GM19467 (cell line): ENCODE measurements at regions not wholly inside any gene's neighbourhood (a gene's known extent, or its start where the extent isn't known, plus 50 kb on each side); places are given as distances from the start of the nearest gene placed in this dataset.

ENCODE experiments used
- ATAC-seq: cut with Tn5 transposase; IDR thresholded peaks from one replicate; pipeline ENCODE4 v1.9.1; 2021; ENCODE audit warnings: mild to moderate bottlenecking, moderate library complexity; ENCODE audit not compliant: unreplicated experiment

DNA sequence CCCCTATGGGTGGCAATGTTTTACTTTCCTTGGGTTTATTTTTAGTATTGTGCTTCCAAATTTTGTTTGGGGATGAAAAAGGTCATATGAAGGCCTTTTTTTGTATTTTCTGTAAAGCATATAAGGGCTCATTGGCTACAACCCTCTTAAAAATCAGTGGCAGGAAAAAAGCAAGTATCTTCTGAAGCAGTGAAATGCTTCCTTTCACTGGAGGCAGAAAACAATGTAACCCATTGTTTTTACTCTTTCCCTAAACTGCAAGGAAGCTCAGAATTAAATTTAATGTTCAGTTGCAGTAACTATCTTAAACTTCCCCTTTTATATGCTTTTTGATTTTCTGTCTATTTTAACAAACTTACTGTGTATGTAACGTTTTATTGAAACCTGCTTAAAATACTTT is 148.7 kb upstream of the LYZL1 start:
- ATAC-seq: no peak

DNA sequence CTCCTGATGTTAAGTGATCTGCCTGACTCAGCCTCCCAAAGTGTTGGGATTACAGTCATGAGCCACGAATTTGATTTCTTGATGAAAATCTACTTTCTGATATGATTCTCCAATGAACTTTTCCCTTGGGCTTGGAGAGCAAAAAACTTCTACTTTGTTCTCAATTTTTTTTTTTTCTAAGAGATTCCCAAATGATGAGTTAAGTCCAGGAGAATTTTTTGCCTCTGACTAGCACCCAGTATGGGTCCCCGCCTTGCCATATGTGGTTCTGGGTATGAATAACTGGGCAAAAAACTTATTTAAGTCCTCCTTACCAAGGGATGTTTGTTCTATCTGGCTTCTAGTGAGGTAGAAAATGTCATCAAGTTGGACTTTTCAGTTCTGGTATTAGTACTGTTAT is 147.9 kb upstream of the LYZL1 start:
- no peak for ATAC-seq

DNA sequence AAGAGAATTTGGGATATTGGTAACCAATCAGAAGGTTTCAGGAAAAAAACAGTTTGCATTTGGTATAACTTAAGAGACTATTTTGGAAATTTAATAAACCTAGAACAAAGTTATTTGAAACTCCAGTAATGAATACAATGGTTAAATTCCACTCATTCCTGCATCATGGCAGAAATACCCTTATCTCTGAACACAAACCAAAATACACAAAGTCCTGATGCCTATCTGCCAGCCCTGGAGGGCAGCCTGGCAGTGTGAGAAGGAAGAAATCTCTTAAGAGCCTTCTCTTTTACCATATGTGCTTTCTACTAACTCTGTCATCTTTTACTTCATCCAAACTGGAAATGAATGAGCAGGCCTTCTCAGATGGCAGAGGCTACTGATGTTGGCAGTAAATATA is 147.1 kb upstream of the LYZL1 start:
- ATAC-seq: no peak

DNA sequence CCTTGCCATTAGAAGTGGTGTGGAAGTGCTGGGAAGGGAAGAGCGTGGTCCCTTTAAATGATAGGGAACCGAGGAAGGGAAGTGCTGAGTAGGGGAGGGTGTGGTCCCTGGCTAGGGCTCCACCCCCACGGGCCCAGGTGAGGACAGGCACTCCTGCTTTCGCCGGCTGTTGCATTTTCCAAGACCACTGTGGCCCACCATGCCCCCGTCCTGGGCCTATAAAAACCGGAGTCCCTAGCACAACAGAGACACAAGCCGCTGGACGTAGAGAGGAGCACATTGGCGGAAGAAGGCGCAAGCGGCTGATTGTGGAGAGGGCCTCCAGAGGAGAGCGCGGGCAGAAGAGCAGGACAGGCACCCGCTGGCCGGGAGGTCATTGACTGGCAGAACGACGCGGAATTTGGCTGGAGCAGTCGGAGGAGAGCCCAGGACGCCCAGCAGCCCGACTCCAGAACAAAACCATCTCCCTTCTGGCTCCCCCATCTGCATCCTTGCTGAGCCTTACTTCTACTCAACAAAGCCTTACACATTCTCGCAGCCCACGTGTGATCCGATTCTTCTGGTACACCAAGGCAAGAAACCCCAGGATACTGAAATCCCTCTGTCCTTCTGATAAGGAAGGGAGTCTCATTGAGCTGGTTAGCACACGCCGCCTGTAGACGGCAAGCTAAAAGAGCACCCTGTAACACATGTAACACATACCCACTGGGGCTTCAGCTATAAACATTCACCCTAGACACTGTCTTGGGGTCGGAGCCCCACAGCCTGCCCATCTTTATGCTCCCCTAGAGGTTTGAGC is 146.2 kb upstream of the LYZL1 start:
- ATAC-seq: no peak

DNA sequence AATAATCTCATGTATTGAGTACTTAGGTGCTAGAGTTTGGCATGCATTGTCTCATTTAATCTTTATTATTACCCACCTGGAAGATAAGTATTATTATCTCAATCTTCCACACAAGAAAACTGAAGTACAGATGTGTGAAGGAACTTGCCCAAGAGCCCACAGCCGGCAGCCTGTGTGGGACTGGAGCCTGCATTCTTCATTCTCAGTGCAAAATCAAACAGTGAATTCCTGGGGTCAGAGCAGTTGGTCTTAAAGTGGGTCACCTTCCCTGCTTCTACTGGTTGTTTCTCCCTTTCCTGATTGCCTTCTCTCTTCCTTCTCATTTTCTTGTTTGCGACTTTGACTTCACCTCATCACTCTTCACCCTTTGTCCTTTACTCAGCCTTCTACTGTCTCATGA is 144.7 kb upstream of the LYZL1 start:
- ATAC-seq: no peak

DNA sequence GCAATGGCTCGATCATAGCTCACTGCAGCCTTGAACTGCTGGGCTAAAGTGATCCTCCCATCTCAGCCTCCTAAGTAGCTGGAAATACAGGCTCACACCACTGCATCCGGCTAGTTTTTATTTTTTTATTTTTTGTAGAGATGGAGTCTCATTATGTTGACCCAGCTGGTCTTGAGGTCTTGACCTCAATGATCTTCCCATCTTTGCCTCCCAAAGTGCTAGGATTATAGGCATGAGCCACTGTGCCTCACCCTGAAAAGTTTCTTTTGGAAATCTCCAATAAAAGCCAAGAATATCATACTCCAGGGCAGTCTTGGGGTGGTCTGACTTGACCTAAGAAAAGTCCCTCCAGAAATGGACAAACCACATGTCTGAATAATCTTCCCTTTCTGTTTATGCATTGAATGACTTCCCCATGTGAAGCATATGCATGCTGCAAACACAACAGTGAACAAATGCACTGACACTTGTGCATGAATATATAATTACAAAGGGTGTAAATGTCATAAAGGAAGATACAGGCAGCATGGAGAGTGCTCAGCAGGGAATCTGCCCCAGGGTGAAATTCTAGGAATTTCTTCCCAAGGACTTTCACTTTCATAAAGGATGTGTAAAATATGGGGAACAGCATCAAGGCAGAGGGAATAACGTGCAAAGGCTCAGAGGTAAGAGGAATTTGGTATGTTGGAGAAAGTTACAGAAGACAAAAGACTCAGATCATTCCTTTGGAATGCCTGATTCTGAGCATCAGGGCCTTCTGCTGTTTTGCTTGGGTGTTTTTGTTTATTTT is 142.4 kb upstream of the LYZL1 start:
- ATAC-seq: no peak

DNA sequence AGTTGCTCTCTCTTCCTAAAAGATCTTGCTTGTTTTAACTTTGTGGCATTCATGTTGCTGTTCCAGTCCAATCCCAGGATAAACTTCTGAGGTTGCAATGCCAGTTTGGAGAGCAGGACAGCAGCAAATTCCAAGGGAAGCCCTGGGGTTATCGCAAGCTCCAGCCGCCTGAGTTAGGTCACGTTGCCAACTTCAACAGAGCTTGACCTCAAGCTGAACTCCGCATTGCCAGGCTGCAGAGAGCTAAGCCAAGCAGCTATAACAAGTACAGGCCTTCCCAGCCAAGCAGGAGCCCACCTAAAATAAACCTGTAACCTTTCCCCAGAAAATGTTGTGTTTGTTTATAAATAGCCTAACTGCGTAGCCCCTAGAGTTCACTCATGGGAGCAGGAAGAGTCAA is 138.9 kb upstream of the LYZL1 start:
- no peak for ATAC-seq

DNA sequence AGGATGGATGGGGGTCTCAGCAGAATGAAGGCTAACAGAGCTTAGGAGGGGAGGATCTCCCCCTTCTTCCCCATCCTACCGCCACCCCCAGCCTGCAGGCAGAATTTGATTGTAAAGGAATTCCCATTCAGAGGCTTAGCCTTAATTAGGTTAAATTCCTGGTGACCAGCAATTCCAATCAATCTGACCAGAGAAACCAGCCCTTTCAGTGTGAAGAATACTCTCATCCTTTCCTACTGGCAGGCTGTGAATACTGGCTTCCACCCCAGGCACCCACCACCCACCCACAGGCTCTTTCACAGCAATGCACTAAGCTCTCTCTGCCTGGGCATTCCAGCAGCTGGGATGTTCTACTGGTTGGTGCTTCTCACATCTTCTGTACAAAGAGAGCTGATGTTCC is 137.9 kb upstream of the LYZL1 start:
- ATAC-seq: no peak

DNA sequence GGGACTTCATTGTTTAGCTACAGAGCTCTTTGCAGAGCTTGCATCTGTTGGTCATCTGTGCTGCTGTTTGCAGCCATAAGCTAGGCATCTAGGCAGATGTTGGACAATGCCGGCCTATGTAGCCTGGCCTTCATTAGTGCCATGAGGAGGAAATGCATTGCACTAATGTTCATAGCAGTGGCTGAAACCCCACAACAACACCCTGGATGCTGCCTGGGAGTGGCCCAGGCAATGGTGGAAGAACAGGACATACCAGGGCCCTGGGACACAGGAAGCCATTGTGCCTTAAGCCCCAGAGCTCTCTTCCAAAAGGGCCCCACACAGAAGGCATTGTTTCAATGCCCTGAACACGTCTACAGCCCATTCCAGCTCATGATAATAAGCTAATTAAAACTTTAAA is 131.5 kb upstream of the LYZL1 start:
- no peak for ATAC-seq

DNA sequence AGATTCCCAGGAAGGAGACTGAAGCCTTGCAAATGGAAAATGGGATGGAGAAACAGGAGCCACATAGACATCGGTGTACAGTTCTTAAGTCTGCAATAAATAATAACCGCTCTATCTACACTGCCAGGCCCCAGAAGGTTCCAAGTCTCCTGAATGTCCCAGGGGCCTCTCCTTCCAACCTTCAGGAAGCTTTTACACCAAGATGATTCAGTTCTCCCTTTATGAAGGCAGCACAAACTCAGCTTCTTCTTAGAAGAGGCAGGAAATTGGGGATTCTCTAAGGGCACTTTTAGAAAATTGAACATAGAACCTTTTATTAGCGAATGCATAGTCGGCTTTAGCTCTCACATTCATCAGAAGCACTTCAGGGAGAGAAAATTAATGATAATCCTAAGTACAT is 130.8 kb upstream of the LYZL1 start:
- no peak for ATAC-seq

DNA sequence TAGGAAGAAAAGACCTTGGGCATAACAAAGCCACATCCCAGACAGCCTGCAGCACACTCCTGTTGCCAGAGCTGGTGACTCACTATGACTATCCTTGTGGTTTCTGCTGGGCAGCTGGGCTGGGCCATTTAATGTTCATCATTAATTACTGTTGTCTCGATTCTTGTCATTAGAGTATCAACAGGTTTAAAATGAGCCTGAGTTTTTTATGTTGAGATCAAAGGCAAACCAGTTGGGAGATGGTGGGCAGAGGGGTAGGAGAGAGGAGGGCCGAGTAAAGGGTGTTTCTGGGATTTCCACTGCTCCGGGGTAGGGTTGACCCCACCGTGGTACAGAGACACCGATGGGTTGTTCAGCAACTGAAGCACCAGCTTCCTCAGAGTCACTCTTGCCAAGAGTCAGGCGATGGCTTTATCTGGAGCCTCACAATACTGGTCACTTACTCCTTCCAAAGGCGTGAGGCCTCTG is 128.7 kb upstream of the LYZL1 start:
- no peak for ATAC-seq

DNA sequence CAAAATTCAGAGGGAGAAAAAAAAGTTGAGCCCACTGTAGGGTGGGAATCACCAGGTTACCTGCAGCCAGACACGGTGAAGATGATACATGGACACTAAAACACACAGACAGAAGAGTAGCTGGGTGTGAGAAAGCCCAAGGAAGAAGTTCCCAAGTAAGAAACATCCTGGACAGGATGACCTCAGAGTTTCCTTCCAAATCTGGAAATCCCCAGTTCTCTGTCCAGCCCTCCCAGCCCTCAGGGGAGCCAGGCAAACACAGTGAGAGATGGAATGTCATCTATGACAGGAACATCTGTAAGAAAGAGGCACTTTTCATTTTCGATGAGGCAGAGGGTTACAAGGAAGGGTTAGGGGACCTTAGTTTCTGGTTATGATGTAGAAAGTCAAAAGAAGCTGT is 125.1 kb upstream of the LYZL1 start:
- ATAC-seq: no peak

DNA sequence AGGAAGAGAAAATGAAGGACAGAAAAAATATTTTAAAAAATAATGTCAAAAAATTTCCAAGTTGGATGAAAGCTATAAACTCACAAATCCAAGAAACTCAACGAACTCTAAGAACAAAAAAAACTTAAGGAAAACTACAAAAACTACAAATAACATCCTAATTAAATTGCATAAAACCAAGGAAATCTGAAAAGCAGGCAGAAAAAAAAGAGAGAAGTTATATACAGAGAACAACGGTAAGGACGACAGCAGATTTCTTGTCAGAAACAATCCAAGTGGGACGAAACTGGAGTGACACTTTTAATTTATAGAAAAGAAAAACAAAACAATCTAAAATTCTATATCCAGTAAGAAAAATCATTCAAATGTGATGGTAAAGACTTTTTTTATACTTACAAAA is 122.2 kb upstream of the LYZL1 start:
- no peak for ATAC-seq

DNA sequence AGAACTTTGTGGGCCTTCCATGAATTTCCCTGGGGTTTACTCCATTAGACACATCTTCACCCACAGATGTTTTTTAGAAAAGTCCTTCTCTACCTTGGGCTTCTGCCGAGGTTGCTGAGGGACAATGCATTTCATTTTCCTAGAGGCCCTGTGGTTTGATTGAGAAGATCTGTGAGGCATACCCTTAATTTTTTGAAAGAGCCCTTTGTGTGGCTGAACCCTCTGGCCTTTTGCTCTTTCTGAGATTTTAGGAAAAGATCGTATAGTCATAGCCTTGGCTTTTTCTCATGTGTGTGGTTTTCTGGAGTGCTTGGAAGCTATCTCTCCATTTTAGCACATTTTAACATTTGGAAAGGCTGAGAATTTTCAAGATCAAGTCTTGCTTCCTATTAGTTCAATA is 119.8 kb upstream of the LYZL1 start:
- ATAC-seq: no peak

DNA sequence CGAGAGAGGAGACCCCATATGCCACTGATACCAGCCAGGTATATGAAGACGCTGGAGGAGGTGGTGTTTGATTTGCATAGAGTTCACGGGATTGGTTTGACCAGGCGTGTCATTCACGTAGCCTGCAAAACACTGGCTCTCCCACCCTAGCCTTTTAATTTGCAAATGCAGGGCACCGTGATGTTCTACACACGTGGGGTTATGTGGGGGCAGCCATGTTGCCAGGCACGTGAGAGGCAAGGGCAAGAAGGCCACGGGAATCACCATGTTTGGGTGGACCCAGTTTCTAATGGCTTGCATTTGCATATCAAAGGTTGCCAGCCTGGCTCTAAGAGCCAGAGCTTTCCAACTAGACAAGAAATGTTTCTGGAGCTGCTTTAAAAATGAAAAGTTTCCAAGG is 117.2 kb upstream of the LYZL1 start:
- no peak for ATAC-seq

DNA sequence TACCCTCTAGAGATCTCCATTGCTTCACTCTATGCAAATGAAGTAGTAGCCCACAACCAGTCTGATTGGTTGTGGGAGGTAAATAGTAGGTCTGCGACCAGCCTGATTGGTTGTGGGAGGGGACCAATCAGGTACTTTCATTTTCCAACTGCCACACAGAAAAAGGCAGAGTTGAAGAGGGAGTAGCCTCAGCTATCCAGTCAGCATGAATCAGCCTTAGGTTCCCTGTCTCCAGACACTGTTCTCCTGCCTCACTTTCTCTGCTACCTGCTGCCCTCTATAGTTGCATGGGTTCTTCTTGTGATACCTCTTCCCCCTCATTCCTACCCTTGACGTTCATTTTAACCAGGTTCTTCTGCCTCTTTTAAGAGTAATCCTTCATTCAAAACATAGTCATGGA is 114.5 kb upstream of the LYZL1 start:
- ATAC-seq: no peak

DNA sequence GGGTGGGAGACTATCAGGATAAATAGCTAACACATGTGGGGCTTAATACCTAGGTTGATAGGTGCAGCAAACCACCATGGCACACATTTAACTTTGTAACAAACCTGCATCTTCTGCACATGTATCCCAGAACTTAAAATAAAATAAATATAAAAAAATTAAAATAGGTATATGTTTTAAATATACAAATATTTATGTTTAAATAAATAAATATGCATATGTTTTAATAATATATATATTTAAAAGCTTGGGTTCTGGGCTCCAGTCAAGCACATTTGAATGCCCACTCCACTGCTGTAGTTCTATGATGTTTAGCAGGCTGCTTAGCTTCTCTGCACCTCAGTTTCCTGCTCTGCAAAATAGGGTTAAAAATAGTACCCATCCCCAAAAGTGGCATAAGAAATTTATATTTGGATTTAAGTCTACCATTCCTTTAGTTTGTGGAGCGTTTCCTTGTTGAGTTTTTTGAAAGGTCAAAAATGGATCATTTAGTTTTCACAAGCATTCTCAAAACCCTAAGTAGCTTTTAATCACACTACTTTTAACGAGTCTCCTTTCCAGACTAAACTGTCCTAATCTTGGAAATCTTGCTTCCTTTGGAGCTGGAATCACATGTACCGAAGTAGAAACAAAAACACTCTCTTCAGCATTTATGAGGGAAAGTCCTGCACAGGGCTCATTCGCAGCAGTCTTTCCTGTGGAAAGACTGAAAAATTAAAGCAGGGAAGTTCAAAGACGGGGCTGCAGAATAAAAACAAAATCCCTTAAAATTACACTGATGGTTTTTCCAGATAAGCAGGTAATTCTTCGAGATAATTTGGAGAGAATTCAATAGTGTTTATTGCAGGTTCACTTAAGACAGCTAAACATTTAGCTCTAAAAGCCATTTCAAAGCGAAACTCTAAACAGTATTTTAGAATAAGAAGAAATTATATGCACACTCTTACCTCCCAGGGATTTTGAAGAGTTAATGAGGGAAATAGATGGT is 111.7 kb upstream of the LYZL1 start:
- ATAC-seq: no peak

DNA sequence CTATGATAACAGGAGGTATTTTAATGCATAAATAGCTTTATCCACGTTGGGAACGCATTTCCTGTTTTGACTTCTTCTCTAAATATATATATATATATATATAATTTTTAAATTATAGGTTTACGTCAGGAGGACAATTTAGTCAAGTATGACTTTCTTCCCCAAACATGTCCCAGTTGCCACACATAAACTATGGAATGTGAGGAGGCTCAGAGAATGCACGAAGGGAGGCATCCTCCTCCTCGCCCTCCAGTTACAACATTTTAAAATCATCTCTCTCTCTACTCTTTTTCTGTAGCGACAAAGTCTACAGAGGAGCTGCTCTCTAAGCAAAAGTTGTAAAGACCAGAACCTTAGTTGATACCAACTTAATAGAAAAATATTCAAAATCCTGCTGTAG is 106.9 kb upstream of the LYZL1 start:
- ATAC-seq: no peak

DNA sequence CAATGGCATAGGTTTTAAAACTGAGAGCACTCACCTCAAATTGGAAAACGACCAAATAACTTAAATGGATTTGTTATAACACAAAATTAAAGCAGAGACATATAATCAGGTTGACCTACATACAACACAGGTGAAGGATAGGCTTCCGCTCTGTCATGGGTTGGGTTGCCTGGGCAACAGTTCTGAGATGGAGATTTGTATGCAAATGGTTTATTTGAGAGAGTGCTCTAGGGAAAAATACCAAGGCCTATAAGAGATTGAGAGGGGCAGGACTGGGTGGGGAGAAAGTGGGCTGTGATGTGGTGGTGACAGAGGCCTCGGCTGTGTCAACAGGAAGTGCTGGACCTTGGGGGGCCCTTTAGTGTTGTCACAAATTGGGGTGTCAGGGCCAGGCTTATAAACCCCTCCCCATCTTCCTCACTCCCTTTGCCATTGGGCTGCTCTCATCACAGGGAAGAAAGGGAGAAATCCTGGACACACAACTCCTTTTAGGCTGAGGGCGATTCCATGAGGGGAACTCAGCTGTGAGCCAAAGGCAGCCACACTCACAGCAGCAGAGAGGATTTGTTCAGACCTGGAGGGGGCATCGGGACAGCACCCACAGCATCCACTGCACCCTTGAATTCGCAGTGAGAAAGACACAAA is 105.4 kb upstream of the LYZL1 start:
- no peak for ATAC-seq

DNA sequence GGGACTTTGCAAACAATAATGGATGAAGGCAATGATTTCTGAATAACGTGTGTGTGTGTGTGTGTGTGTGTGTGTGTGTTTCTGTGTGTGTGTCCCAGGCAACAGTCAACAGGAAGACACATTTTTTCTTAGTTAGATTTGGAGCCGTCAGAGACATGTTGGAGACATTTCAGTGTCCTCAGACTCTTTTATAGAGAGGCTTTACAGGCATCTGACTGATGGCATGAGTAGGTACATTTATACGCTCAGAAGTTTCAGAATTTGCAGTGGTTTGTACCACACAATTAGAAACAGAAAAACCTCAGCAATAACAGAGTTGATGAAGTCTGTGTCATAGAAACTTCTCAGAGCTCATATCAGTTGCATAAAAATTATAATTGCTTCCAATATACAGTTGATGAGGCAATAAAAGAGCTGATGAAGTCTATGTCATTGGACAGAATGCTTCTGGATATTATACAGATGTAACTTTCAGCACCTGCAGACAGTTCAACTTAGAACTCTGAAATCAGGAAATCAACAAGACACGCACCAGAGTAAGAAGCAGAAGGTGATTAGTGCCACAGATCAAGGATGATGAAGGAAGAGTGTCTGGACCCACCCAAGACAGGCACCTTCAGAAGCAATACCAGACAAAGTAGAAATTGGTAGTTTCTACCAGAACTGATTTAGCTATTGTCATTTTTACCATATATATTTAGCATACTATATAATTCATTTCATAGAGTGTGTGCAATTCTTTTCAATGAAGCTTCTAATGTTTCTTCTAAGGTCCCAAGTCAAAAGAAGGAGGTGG is 104.5 kb upstream of the LYZL1 start:
- ATAC-seq: no peak
